GM19351 (cell line): ENCODE measurements at regions not wholly inside any gene's neighbourhood (a gene's known extent, or its start where the extent isn't known, plus 50 kb on each side); places are given as distances from the start of the nearest gene placed in this dataset.

Experiments used
- ATAC-seq: cut with Tn5 transposase; IDR thresholded peaks from one replicate; pipeline ENCODE4 v1.9.1; 2021; ENCODE audit warnings: mild to moderate bottlenecking, moderate library complexity; ENCODE audit not compliant: unreplicated experiment

GRCh38 chr12:85504164-85504563, 224.1 kb downstream of the ALX1 start:
- ATAC-seq = no peak

- no peak for ATAC-seq
Measured at GRCh38 chr12:85504624-85505023, 224.6 kb downstream of the ALX1 start.

- ATAC-seq = no peak
Measured at GRCh38 chr12:85507456-85507855, 227.4 kb downstream of the ALX1 start.

GRCh38 chr12:85509081-85509856, 229.2 kb downstream of the ALX1 start:
- peak; percentile 20 for ATAC-seq

GRCh38 chr12:85509857-85510256, 229.8 kb downstream of the ALX1 start:
- ATAC-seq = peak; percentile 98

GRCh38 chr12:85516039-85516438, 236.0 kb downstream of the ALX1 start:
- no peak for ATAC-seq

- no peak for ATAC-seq
Measured at GRCh38 chr12:85516667-85517325, 236.8 kb downstream of the ALX1 start.

- no peak for ATAC-seq
Measured at GRCh38 chr12:85519163-85519562, 239.1 kb downstream of the ALX1 start.

- ATAC-seq = no peak
Measured at GRCh38 chr12:85523197-85523596, 243.2 kb downstream of the ALX1 start.

- ATAC-seq = peak; percentile 77
Measured at GRCh38 chr12:85527192-85527591, 247.2 kb downstream of the ALX1 start.

GRCh38 chr12:85529896-85530295, 249.9 kb downstream of the ALX1 start:
- ATAC-seq = no peak

GRCh38 chr12:85530456-85530855, 250.4 kb downstream of the ALX1 start:
- ATAC-seq = no peak

GRCh38 chr12:85531341-85531740, 251.3 kb downstream of the ALX1 start:
- ATAC-seq = peak; percentile 73

GRCh38 chr12:85549640-85550039, 269.6 kb downstream of the ALX1 start:
- no peak for ATAC-seq

GRCh38 chr12:85550924-85551323, 270.9 kb downstream of the ALX1 start:
- ATAC-seq = no peak

- ATAC-seq = no peak
Measured at GRCh38 chr12:85552461-85552860, 272.4 kb downstream of the ALX1 start.

GRCh38 chr12:85557850-85558249, 277.8 kb downstream of the ALX1 start:
- ATAC-seq = no peak

GRCh38 chr12:85558684-85559083, 277.5 kb downstream of the RASSF9 start:
- ATAC-seq = no peak

GRCh38 chr12:85559127-85559526, 277.1 kb downstream of the RASSF9 start:
- no peak for ATAC-seq

- ATAC-seq = no peak
Measured at GRCh38 chr12:85559536-85559935, 276.7 kb downstream of the RASSF9 start.

GRCh38 chr12:85562765-85563164, 273.4 kb downstream of the RASSF9 start:
- ATAC-seq = no peak

GRCh38 chr12:85564786-85565185, 271.4 kb downstream of the RASSF9 start:
- no peak for ATAC-seq
